SK-N-MC (cell line): ENCODE measurements at regions not wholly inside any gene's neighbourhood (a gene's known extent, or its start where the extent isn't known, plus 50 kb on each side); places are given as distances from the start of the nearest gene placed in this dataset.

ENCODE experiments used
- DNase-seq: peaks from one replicate; pipeline ENCODE4 v3.0.0-alpha.2; 2011; ENCODE audit warnings: low read depth, low spot score
- H3K27ac ChIP-seq: fragments of 200-600 bp; sonication (generic); 2 replicates; pipeline ENCODE4 v1.5.1; 2016; ENCODE audit warnings: mixed run types
- H3K36me3 ChIP-seq: fragments of 200-600 bp; sonication (generic); 2 replicates; pipeline ENCODE4 v1.6.1; 2017; ENCODE audit warnings: antibody characterized with exemption, low read length, mixed read lengths; ENCODE audit not compliant: insufficient read depth
- H3K4me3 ChIP-seq: fragments of 200-600 bp; sonication (generic); 2 replicates; pipeline ENCODE4 v1.5.1; 2016
- H3K9ac ChIP-seq: fragments of 200-600 bp; sonication (generic); 2 replicates; pipeline ENCODE4 v1.8.0; 2017; ENCODE audit warnings: mixed run types, mixed read lengths; ENCODE audit not compliant: insufficient read length
- H3K9me3 ChIP-seq: fragments of 200-600 bp; sonication (generic); 2 replicates; pipeline ENCODE4 v1.6.1; 2017; ENCODE audit warnings: low read depth, mild to moderate bottlenecking, antibody characterized with exemption, low read length, moderate library complexity, mixed read lengths
- EZH2 ChIP-seq: fragments of 200-600 bp; sonication (generic); IDR thresholded peaks from one replicate; pipeline ENCODE4 v1.6.1; 2017; ENCODE audit warnings: antibody characterized with exemption
- FOXP2 ChIP-seq: optimal IDR thresholded peaks from 2 replicates; pipeline ENCODE3; 2011; ENCODE audit warnings: mild to moderate bottlenecking, moderate library complexity; ENCODE audit not compliant: insufficient read depth; ENCODE audit errors: extremely low read length, control extremely low read depth
- POLR2AphosphoS5 ChIP-seq: IDR thresholded peaks from 2 replicates; pipeline ENCODE4 v1.6.1; 2012; ENCODE audit warnings: mild to moderate bottlenecking, low read depth, low read length, borderline replicate concordance

DNA sequence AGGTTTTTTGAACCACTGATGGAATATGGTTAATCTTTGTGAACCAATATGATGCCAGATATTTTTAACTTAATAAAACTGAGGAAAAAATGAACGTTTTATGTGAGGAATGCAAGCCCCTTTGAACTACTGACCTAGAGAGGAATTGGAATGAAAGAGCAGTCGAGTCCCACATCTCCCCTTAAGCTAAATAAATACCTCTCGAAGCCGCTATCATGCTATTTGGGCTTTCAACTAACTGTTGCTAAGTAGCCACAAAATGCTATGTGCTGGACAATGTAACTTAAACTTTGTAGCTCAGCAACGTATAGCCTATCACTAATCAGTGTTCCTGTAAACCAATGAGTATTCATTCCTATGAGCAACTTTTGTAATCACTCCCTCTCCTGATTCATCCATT lies 1037.2 kb downstream of the SQOR start:
- H3K9ac ChIP-seq = no peak overlapping the region
- no peak for TF ChIP-seq POLR2AphosphoS5
- TF ChIP-seq EZH2 = no peak
- no peak for TF ChIP-seq FOXP2
- no peak overlapping the region for H3K4me3 ChIP-seq
- no peaks in the 10 kb centered on the region for H3K36me3 ChIP-seq
- no peak overlapping the region for H3K27ac ChIP-seq
- H3K9me3 ChIP-seq = no peaks in the 10 kb centered on the region
- no peak for DNase-seq

DNA sequence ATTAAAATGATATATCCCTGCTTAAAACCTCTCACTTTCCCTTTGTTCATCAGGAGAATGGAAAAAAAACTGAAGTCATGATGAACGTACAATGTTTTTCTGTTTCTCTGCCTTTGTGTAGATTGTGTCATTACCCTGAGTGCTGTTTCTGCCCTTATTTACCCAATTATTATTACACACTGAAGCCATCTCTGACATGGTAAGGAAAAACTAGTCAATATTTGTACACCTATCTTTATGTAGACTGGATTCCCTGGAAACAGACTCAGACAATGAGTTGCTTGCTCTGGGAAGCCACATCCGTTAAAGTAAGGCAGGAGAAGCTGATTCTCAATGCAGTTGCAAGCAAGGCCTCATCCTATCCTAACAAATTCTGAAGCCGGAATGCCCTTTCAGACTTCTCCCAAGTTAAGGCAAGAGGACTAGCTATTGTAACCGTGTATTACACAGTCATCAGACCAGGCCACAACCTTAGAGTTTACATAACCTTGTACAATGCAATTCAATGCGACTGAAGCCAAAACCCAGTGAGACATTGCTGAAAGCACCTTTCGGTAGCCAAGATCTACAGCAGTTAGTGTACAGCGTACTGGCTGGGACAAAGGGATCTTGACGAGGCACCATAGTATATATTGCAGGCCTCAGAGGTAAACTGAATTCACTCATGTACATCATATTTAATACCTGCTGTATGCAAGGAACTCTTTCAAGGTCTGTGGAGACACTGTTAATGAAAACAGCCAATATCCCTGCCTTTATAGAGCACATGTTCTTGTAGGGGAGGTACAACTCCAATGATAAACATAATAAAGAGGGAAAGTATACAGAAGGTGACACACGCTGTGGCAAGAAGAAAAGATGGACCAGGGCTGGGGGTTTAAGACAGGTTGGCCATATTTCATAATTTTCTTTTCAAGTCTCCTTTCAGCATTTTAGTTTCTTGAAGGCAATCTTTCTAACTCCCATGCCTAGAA lies 1040.8 kb upstream of the SEMA6D start:
- Histone ChIP-seq H3K4me3 (no peak overlapping the region), H3K36me3 (no peaks in the 10 kb centered on the region), H3K9ac (no peak overlapping the region), H3K9me3 (no peaks in the 10 kb centered on the region), H3K27ac (no peak overlapping the region)
- DNase-seq = no peak
- TF ChIP-seq FOXP2 = no peak
- no peak for TF ChIP-seq POLR2AphosphoS5
- TF ChIP-seq EZH2 = no peak

DNA sequence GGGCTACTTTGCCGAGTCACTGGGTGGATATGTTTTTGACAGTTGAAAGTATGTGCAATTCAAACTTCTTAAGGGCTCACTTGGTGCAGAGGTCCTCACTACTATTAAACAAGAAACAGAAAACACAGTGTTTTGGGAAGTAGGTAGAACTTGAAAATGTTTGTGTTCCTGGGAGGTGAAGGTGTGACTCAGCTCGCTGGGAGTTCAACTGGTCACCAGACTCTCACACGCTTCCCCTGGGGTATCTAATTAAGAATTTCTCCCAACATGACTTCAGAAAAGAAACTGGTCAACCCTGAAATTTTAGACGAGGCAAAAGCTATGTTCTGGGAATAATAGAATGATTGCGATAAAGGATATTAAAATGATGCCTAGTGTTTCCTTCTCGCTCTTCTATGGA lies 1039.8 kb upstream of the SEMA6D start:
- TF ChIP-seq FOXP2 = no peak
- no peak for TF ChIP-seq EZH2
- no peak for TF ChIP-seq POLR2AphosphoS5
- Histone ChIP-seq H3K9ac (no peak overlapping the region), H3K27ac (no peak overlapping the region), H3K4me3 (no peak overlapping the region), H3K36me3 (no peaks in the 10 kb centered on the region), H3K9me3 (no peaks in the 10 kb centered on the region)
- DNase-seq = no peak

DNA sequence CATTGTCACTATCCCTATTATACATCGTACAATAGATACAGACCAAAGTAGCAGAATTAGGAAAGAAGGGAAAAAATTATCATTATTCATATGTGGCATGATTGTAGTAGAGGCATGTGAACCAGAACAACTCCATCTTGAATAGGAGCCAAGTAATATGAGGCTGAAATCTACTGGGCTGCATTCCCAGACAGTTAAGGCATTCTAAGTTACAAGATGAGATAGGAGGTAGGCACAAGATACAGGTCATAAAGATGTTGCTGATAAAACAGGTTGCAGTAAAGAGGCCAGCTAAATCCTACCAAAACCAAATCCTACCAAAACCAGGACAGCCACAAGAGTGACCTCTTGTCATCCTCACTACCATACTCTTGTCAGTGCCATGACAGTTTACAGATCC lies 1035.4 kb upstream of the SEMA6D start:
- TF ChIP-seq EZH2 = no peak
- no peak for TF ChIP-seq FOXP2
- no peak for TF ChIP-seq POLR2AphosphoS5
- H3K4me3 ChIP-seq = no peak overlapping the region
- H3K36me3 ChIP-seq = no peaks in the 10 kb centered on the region
- no peak overlapping the region for H3K27ac ChIP-seq
- no peaks in the 10 kb centered on the region for H3K9me3 ChIP-seq
- H3K9ac ChIP-seq = no peak overlapping the region
- DNase-seq = no peak

DNA sequence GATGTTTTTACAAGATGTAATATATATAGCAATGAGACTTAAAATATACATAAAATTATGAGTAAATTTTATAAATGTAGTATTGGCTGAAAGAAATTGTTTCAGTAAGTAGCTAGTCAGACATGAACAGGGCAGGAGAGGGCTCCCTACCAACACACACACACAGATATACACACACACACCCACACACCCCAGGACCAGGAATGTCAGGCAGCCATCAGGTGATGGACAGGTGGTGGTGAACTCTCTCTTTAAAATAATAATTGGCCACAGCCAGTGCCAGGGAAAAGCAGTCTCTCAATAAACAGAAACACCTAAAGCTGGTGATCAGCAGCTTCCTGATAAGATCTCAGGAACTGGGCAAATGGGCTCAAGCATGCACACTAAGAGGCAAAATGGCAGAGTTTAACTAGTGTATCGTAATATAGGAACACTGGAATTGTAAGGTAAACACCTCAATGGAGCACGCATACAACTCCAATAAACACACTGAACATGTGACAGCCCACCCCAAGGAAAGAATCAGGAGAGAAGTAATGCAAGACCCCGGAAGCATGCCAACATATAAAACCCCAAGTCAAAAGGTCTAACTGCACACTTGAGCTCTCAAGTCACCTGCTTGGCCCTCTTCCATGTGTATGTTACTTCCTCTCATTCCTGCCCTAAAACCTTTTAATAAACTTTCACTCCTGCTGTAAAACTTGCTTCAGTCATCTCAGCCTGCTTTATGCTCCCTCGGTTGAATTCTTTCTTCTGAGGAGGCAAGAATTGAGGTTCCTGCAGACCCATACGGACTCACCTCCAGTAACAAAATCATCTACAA lies 1034.1 kb upstream of the SEMA6D start:
- no peak for DNase-seq
- Histone ChIP-seq H3K4me3 (no peak overlapping the region), H3K9me3 (no peaks in the 10 kb centered on the region), H3K9ac (no peak overlapping the region), H3K36me3 (no peaks in the 10 kb centered on the region), H3K27ac (no peak overlapping the region)
- TF ChIP-seq POLR2AphosphoS5 = no peak
- TF ChIP-seq EZH2 = no peak
- TF ChIP-seq FOXP2 = no peak

DNA sequence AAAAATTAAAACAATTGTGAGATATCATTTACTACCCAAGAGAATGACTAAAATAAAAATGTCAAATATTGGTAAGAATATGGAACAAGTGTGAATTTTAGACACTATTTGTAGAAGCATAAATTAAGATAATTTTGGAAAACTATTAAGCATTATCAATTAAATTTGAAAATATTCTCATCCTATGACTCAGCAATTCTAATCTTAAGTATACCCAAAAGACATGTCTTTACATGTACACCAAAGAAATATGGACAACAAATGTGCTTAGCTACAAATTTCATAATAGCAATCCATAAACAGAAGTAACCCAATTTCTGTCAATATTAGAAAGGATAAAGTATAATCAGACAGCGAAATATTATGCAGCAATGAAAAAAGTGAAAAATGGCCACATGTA lies 1032.2 kb upstream of the SEMA6D start:
- H3K9me3 ChIP-seq = no peaks in the 10 kb centered on the region
- H3K27ac ChIP-seq = no peak overlapping the region
- DNase-seq = no peak
- TF ChIP-seq POLR2AphosphoS5 (no peak), EZH2 (no peak), FOXP2 (no peak)
- H3K4me3 ChIP-seq = no peak overlapping the region
- H3K9ac ChIP-seq = no peak overlapping the region
- no peaks in the 10 kb centered on the region for H3K36me3 ChIP-seq

DNA sequence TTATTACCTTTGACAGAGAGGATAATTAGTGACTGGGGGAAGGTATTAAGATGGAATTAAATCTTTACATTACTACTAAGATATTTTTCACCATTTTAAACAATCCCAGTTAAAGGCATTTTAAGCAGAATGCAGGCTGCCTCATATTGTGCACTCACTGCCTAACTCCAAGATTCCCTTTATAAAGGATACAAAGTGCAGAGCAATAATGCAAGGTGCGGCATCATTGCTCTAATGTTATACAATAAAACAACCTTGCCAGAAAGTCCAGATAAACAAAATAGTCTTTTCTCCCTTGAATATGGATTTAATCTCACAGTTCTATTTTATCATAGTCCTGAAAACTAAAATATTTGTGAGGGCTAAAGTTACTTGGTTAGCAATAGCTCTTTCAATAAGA lies 1031.6 kb upstream of the SEMA6D start:
- TF ChIP-seq EZH2 = no peak
- no peak overlapping the region for H3K9ac ChIP-seq

DNA sequence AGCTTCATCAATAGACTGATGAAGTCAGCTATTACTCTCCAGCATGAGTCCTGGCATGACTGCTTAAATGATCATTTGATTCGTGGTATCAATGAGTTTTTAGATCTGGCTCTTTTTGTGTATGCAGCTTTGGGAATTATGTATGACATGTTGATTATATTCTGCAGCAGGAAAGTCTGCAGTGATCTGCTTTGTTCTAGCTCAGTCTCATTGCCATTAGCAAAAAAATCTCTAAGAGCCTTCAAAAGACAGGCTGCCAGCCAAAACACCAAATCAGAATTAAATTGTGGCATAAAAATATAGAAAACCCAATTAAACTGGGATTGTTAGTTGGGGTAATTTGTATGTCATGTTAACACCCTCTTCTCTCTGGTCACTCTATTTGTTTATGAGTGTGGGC lies 1021.0 kb upstream of the SEMA6D start:
- H3K36me3 ChIP-seq = no peaks in the 10 kb centered on the region
- TF ChIP-seq EZH2 (no peak), POLR2AphosphoS5 (no peak), FOXP2 (no peak)
- no peak overlapping the region for H3K4me3 ChIP-seq
- no peak overlapping the region for H3K9ac ChIP-seq
- no peak overlapping the region for H3K27ac ChIP-seq
- no peaks in the 10 kb centered on the region for H3K9me3 ChIP-seq
- DNase-seq = no peak

More for the DNA sequence above, 1031.6 kb upstream of the SEMA6D start:
- no peaks in the 10 kb centered on the region for H3K9me3 ChIP-seq
- H3K4me3 ChIP-seq = no peak overlapping the region
- DNase-seq = no peak
- H3K27ac ChIP-seq = no peak overlapping the region
- H3K36me3 ChIP-seq = no peaks in the 10 kb centered on the region
